Activated CD4-positive, alpha-beta memory T cell treated with anti-CD3 and anti-CD28 coated beads, Interleukin-2, amount 10 ng/mL, durations not matched to agents 7 days and 5 days (primary cell): ENCODE measurements at regions not wholly inside any gene's neighbourhood (a gene's known extent, or its start where the extent isn't known, plus 50 kb on each side); places are given as distances from the start of the nearest gene placed in this dataset.
"Not testable (repeated sequence)": the region's sequence is repeated elsewhere in the genome, so short reads cannot be mapped to it uniquely, and the experiment has no call there.

ENCODE experiments used
- CTCF ChIA-PET: fragments of 350-600 bp; sonication (Branson Sonifier 250); formaldehyde crosslinking; loops from one replicate; lab custom pipeline; 2021; ENCODE audit warnings: antibody characterized with exemption, inconsistent platforms; lab: Charles Lee
- POLR2A ChIA-PET: fragments of 350-600 bp; sonication (Branson Sonifier 250); formaldehyde crosslinking; loops from one replicate; lab custom pipeline; 2021; ENCODE audit warnings: antibody characterized with exemption; lab: Charles Lee
- DNase-seq: peaks from one replicate; pipeline ENCODE4 v3.0.0-alpha.2; 2020
- H3K27ac Mint-ChIP-seq: one replicate; pipeline ENCODE4 v1.8.0; 2021; ENCODE audit warnings: mild to moderate bottlenecking, mixed read lengths
- H3K27me3 Mint-ChIP-seq: one replicate; pipeline ENCODE4 v1.8.0; 2021; ENCODE audit warnings: mixed read lengths
- H3K36me3 Mint-ChIP-seq: one replicate; pipeline ENCODE4 v1.8.0; 2021; ENCODE audit warnings: low read depth, mixed read lengths
- H3K4me1 Mint-ChIP-seq: one replicate; pipeline ENCODE4 v1.8.0; 2021; ENCODE audit warnings: mixed read lengths
- H3K4me3 Mint-ChIP-seq: one replicate; pipeline ENCODE4 v1.8.0; 2021; ENCODE audit warnings: mild to moderate bottlenecking, mixed read lengths
- H3K9me3 Mint-ChIP-seq: one replicate; pipeline ENCODE4 v1.8.0; 2021; ENCODE audit warnings: mixed read lengths

GRCh38 chr18:76055578-76055977 is 439.5 kb downstream of the ZNF516 start:
- Mint-ChIP-seq H3K36me3 (no peaks in the 10 kb centered on the region), H3K27me3 (no peaks in the 10 kb centered on the region), H3K27ac (no peak overlapping the region), H3K9me3 (peaks cover 6% of the 10 kb centered on the region), H3K4me1 (no peaks in the 10 kb centered on the region), H3K4me3 (no peak overlapping the region)
- ChIA-PET POLR2A (no interaction called here), CTCF (no interaction called here)
- no peak for DNase-seq

DNA sequence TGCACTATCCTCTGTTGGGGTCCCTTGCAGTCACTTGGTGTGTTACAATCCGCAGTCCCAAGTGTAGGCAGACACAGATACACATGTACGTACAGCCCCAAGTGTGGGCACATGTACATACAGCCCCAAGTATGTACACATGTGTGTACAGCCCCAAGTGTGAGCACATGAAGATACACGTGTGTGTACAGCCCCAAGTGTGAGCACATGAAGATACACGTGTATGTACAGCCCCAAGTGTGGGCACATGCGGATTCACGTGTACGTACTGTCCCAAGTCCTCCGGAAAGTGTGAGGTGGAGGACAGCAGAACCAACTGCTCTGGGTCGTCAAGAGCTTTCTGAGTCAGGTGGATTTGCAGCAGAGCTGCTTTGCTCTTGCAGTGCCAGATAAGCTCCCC is 440.0 kb downstream of the ZNF516 start:
- Mint-ChIP-seq H3K4me3 (no peak overlapping the region), H3K27me3 (no peaks in the 10 kb centered on the region), H3K27ac (no peak overlapping the region), H3K36me3 (no peaks in the 10 kb centered on the region), H3K4me1 (no peaks in the 10 kb centered on the region), H3K9me3 (peaks cover 6% of the 10 kb centered on the region)
- ChIA-PET POLR2A (no interaction called here), CTCF (no interaction called here)
- DNase-seq: no peak

- Mint-ChIP-seq H3K27ac (no peak overlapping the region), H3K4me3 (no peak overlapping the region), H3K9me3 (peaks cover 6% of the 10 kb centered on the region), H3K36me3 (no peaks in the 10 kb centered on the region), H3K4me1 (no peaks in the 10 kb centered on the region), H3K27me3 (no peaks in the 10 kb centered on the region)
- CTCF ChIA-PET: no interaction called here
- DNase-seq: no peak
- POLR2A ChIA-PET: no interaction called here
Observed at GRCh38 chr18:76054156-76054555, 440.9 kb downstream of the ZNF516 start.

DNA sequence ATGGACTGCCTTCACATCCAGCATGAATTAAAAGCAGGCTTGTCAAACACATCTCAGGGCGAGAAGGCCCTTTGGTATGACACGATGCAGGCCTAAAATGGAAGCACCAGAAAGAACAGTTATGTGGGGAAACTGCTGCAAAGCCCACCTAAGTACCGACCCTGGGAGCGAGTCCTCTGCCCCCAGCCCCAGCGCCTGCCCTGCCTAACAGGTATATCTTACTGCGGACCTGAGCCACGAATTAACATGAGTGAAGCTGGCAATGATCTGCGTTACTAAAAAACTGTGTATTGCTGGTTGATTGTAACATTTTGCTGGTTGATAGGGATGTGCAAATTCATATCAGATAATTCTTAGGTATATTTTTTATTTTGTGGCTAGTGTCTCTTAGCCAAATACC is 441.5 kb downstream of the ZNF516 start:
- CTCF ChIA-PET: no interaction called here
- no peak for DNase-seq
- no peak overlapping the region for H3K4me3 Mint-ChIP-seq
- no peak overlapping the region for H3K27ac Mint-ChIP-seq
- H3K4me1 Mint-ChIP-seq: no peaks in the 10 kb centered on the region
- no peaks in the 10 kb centered on the region for H3K27me3 Mint-ChIP-seq
- POLR2A ChIA-PET: no interaction called here
- H3K36me3 Mint-ChIP-seq: no peaks in the 10 kb centered on the region
- peaks cover 6% of the 10 kb centered on the region for H3K9me3 Mint-ChIP-seq

DNA sequence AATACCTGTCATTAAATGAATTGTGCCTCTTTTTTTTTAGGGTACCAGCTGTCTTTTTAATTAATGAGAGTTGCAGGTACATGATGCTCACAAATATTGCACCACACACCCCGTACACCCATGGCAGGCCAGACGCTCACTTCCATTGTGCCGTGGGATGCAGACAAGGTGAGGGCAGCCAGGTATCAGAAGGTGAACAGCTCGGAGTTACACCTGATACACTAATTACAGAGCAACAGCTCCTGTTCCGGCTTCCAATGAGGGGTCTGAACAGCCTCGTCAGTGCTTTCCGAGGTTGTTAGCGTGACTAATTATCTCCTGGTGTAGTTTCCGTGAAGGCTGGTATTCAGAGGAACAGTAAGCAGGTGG is 442.8 kb downstream of the ZNF516 start:
- Mint-ChIP-seq H3K4me1 (no peaks in the 10 kb centered on the region), H3K27ac (no peak overlapping the region), H3K36me3 (no peaks in the 10 kb centered on the region), H3K9me3 (peaks cover 8% of the 10 kb centered on the region), H3K27me3 (no peaks in the 10 kb centered on the region), H3K4me3 (no peak overlapping the region)
- POLR2A ChIA-PET: no interaction called here
- DNase-seq: no peak
- CTCF ChIA-PET: no interaction called here

DNA sequence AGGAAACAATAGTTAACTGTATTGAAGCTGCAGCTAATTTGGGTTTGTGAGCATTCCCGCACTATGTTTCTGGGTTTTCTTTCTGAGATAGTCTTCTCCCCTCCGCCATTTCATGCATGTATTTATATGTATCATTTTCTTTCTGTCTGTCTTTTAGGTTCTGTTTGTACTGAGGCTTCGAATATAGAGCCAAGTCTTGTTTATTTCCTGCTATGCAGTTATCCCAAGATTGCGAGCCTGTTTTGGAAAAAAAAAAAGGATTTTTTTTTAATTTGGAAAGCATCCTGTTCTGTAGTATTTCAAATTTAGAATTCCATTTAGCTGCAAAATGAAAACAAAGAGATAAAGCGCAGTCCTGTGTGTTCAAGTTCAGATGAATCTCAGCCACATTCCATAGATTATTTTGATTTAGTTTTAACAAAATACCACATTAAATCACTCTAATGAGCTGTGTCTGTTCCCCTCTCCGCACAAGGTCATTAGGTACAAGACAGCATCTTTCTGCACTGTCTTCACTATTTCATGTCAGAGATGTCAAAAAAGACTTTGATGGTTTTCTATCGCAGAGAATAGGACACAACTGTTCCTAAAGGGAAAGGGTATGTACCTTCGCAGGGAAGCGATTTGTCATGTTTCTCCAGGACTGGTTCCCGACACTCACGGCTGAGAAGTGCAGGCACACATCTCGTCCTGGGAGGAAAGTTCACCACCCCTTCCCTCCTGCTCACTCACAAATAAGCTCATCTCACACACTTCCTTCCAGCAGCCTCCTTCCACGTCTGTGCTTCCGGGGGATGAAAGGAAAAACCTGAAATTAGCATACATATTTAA is 443.4 kb downstream of the ZNF516 start:
- Mint-ChIP-seq H3K9me3 (peaks cover 8% of the 10 kb centered on the region), H3K27ac (no peak overlapping the region), H3K4me1 (no peaks in the 10 kb centered on the region), H3K36me3 (no peaks in the 10 kb centered on the region), H3K4me3 (no peak overlapping the region), H3K27me3 (no peaks in the 10 kb centered on the region)
- DNase-seq: no peak
- POLR2A ChIA-PET: no interaction called here
- CTCF ChIA-PET: no interaction called here

GRCh38 chr18:76046221-76046620 is 448.8 kb downstream of the ZNF516 start:
- Mint-ChIP-seq H3K4me1 (no peaks in the 10 kb centered on the region), H3K9me3 (peaks cover 2% of the 10 kb centered on the region), H3K4me3 (no peak overlapping the region), H3K27ac (no peak overlapping the region), H3K36me3 (no peaks in the 10 kb centered on the region), H3K27me3 (no peaks in the 10 kb centered on the region)
- POLR2A ChIA-PET: no interaction called here
- CTCF ChIA-PET: no interaction called here
- no peak for DNase-seq

DNA sequence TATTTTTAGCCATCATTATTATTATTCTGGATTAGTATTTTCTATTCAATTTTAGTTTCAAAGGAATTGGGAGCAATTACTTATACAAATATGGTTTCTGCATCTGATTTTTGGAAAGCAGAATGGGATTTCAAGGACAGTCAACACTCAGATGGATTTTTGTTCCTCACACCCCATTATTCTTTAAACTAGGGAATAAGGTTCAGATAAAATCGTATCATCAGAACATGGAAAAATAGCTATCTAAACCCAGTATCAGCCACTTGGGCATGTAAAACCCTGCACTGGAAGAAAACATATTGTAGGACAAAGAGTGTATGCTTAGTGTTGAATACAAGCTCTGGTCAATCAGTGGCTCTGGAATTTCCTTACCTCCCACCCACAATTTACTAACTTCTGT is 452.5 kb downstream of the ZNF516 start:
- DNase-seq: no peak
- no peak overlapping the region for H3K4me3 Mint-ChIP-seq
- H3K36me3 Mint-ChIP-seq: no peaks in the 10 kb centered on the region
- POLR2A ChIA-PET: no interaction called here
- no peaks in the 10 kb centered on the region for H3K27me3 Mint-ChIP-seq
- CTCF ChIA-PET: no interaction called here
- H3K4me1 Mint-ChIP-seq: no peaks in the 10 kb centered on the region
- H3K9me3 Mint-ChIP-seq: no peaks in the 10 kb centered on the region
- no peak overlapping the region for H3K27ac Mint-ChIP-seq

- Mint-ChIP-seq H3K9me3 (no peaks in the 10 kb centered on the region), H3K27ac (no peak overlapping the region), H3K4me3 (no peak overlapping the region), H3K36me3 (no peaks in the 10 kb centered on the region), H3K4me1 (no peaks in the 10 kb centered on the region), H3K27me3 (no peaks in the 10 kb centered on the region)
- ChIA-PET POLR2A (no interaction called here), CTCF (no interaction called here)
- DNase-seq: no peak
Observed at GRCh38 chr18:76018210-76018609, 476.8 kb downstream of the ZNF516 start.

- Mint-ChIP-seq H3K36me3 (no peaks in the 10 kb centered on the region), H3K4me3 (no peak overlapping the region), H3K27ac (no peak overlapping the region), H3K27me3 (no peaks in the 10 kb centered on the region), H3K4me1 (no peaks in the 10 kb centered on the region), H3K9me3 (no peaks in the 10 kb centered on the region)
- POLR2A ChIA-PET: no interaction called here
- CTCF ChIA-PET: no interaction called here
- no peak for DNase-seq
Observed at GRCh38 chr18:76013057-76013456, 482.0 kb downstream of the ZNF516 start.

GRCh38 chr18:76005632-76006208 is 489.3 kb downstream of the ZNF516 start:
- no peak for DNase-seq
- peaks cover 6% of the 10 kb centered on the region for H3K9me3 Mint-ChIP-seq
- POLR2A ChIA-PET: no interaction called here
- no peaks in the 10 kb centered on the region for H3K4me1 Mint-ChIP-seq
- no peaks in the 10 kb centered on the region for H3K27me3 Mint-ChIP-seq
- H3K36me3 Mint-ChIP-seq: no peaks in the 10 kb centered on the region
- H3K27ac Mint-ChIP-seq: no peak overlapping the region
- CTCF ChIA-PET: no interaction called here
- H3K4me3 Mint-ChIP-seq: no peak overlapping the region

DNA sequence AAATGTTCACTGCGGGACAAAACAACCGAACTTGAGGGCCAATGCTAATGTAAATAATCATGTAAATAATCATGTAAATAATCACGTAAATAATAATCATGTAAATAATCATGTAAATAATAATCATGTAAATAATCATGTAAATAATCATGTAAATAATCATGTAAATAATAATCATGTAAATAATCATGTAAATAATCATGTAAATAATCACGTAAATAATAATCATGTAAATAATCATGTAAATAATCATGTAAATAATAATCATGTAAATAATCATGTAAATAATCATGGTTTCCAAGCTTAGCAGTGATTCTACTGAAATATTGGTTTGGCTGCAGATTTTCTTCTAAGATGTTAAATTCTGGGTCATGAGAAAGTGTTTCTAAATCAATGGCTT is 507.1 kb downstream of the ZNF516 start:
- DNase-seq, POLR2A ChIA-PET, H3K4me1 Mint-ChIP-seq, H3K36me3 Mint-ChIP-seq, H3K27ac Mint-ChIP-seq, H3K4me3 Mint-ChIP-seq, CTCF ChIA-PET, H3K9me3 Mint-ChIP-seq, H3K27me3 Mint-ChIP-seq: not testable (repeated sequence)

DNA sequence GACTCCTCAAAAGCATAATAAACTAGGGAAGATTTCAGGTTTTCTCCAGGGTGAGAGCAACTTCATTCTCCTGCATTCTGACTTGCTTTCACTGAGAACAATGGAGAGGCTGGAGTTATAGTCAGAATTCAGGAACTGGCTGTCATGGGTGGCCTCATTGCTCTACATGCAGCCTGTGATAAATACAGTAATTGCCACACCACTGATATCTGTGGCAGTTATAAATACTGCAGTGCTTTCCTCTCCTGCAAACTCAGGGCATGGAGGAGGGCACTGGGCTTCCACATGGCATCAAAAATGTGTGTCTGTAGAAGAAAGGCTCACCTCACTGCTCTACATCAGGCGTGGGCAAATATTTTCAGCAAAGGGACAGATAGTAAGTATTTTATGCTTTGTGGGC is 510.2 kb downstream of the ZNF516 start:
- Mint-ChIP-seq H3K36me3 (no peaks in the 10 kb centered on the region), H3K27ac (no peak overlapping the region), H3K4me3 (no peak overlapping the region), H3K27me3 (no peaks in the 10 kb centered on the region), H3K9me3 (peaks cover 3% of the 10 kb centered on the region), H3K4me1 (no peaks in the 10 kb centered on the region)
- DNase-seq: no peak
- POLR2A ChIA-PET: no interaction called here
- CTCF ChIA-PET: no interaction called here

- POLR2A ChIA-PET: no interaction called here
- H3K4me1 Mint-ChIP-seq: no peaks in the 10 kb centered on the region
- H3K9me3 Mint-ChIP-seq: peaks cover 3% of the 10 kb centered on the region
- no peaks in the 10 kb centered on the region for H3K36me3 Mint-ChIP-seq
- H3K27me3 Mint-ChIP-seq: no peaks in the 10 kb centered on the region
- DNase-seq: no peak
- no peak overlapping the region for H3K4me3 Mint-ChIP-seq
- CTCF ChIA-PET: no interaction called here
- no peak overlapping the region for H3K27ac Mint-ChIP-seq
Observed at GRCh38 chr18:75981102-75981501, 513.9 kb downstream of the ZNF516 start.
